CD14-positive monocyte (primary cell): ENCODE measurements at regions not wholly inside any gene's neighbourhood (a gene's known extent, or its start where the extent isn't known, plus 50 kb on each side); places are given as distances from the start of the nearest gene placed in this dataset.
"Not testable (repeated sequence)": the region's sequence is repeated elsewhere in the genome, so short reads cannot be mapped to it uniquely, and the experiment has no call there.

Experiments
- DNase-seq, 3 donors: peaks; one replicate each; pipeline ENCODE4 v3.0.0-alpha.2; 2011 to 2022
- H2AFZ ChIP-seq: 2 replicates; pipeline ENCODE4 v1.6.0; 2012; ENCODE audit warnings: mild to moderate bottlenecking, low read depth, low read length, inconsistent platforms; ENCODE audit not compliant: insufficient read depth, poor library complexity, severe bottlenecking
- H3K27ac ChIP-seq, 2 donors: 1 replicate in 1 of 2; 2 replicates in 1 of 2; pipeline ENCODE4 v1.5.1; 2012 to 2013; ENCODE audit warnings: low read length in 2 of 2, control low read depth in 1 of 2, inconsistent platforms in 1 of 2, low read depth in 1 of 2, mild to moderate bottlenecking in 1 of 2
- H3K27me3 ChIP-seq, 2 donors: one replicate each; pipeline versions ENCODE4 v1.6.0 to v1.6.1; 2011 to 2013; ENCODE audit warnings: low read length in 2 of 2; ENCODE audit not compliant: control insufficient read depth in 2 of 2, insufficient read depth in 2 of 2
- H3K36me3 ChIP-seq, 2 donors: replicated peaks in 1 of 2; 1 replicate in 1 of 2; 2 replicates in 1 of 2; pipeline versions ENCODE4 v1.5.1 to v1.6.1; 2012 to 2013; ENCODE audit warnings: low read length in 2 of 2, control low read depth in 1 of 2, inconsistent platforms in 1 of 2, mild to moderate bottlenecking in 1 of 2; ENCODE audit not compliant: insufficient read depth in 2 of 2, control insufficient read depth in 1 of 2
- H3K4me1 ChIP-seq, 2 donors: 1 replicate in 1 of 2; 2 replicates in 1 of 2; pipeline versions ENCODE4 v1.5.1 to v1.6.1; 2012 to 2013; ENCODE audit warnings: low read length in 2 of 2, control low read depth in 1 of 2, inconsistent platforms in 1 of 2, mild to moderate bottlenecking in 1 of 2, moderate library complexity in 1 of 2; ENCODE audit not compliant: insufficient read depth in 2 of 2, control insufficient read depth in 1 of 2
- H3K4me2 ChIP-seq: replicated peaks from 2 replicates; pipeline ENCODE3; 2012; ENCODE audit warnings: low read length, moderate library complexity, mild to moderate bottlenecking; ENCODE audit not compliant: poor library complexity, severe bottlenecking; ENCODE audit errors: extremely low read depth
- H3K4me3 ChIP-seq, 3 experiments: fragments of 200-600 bp in 1 of 3; sonication (generic) in 1 of 3; replicated peaks in 1 of 3; 1 replicate in 2 of 3; 2 replicates in 1 of 3; pipeline ENCODE4 v1.5.1; 2011 to 2013; ENCODE audit warnings: low read length in 3 of 3, mild to moderate bottlenecking in 3 of 3, control low read depth in 2 of 3, low read depth in 2 of 3, inconsistent platforms in 1 of 3, moderate library complexity in 1 of 3
- H3K79me2 ChIP-seq: 2 replicates; pipeline ENCODE4 v1.6.0; 2012; ENCODE audit warnings: mild to moderate bottlenecking, control low read depth, inconsistent platforms, low read length, moderate library complexity; ENCODE audit not compliant: insufficient read depth
- H3K9ac ChIP-seq: 2 replicates; pipeline ENCODE4 v1.6.0; 2017; ENCODE audit warnings: low read length, mild to moderate bottlenecking; ENCODE audit not compliant: insufficient read depth, poor library complexity, severe bottlenecking
- H3K9me3 ChIP-seq, 2 donors: replicated peaks in 1 of 2; 1 replicate in 1 of 2; 2 replicates in 1 of 2; pipeline versions ENCODE4 v1.5.1 to v1.6.1; 2012 to 2013; ENCODE audit warnings: low read length in 2 of 2, control low read depth in 1 of 2; ENCODE audit not compliant: control insufficient read depth in 1 of 2, insufficient read depth in 1 of 2
- H4K20me1 ChIP-seq: 2 replicates; pipeline ENCODE4 v1.6.0; 2012; ENCODE audit warnings: mild to moderate bottlenecking, low read length, control low read depth, moderate library complexity; ENCODE audit not compliant: insufficient read depth
- H3K27ac Mint-ChIP-seq, 7 donors: one replicate each; pipeline ENCODE4 v1.8.0; 2020; ENCODE audit warnings: mild to moderate bottlenecking in 7 of 7, mixed read lengths in 7 of 7, moderate library complexity in 6 of 7, inconsistent platforms in 2 of 7
- H3K27me3 Mint-ChIP-seq, 3 donors: one replicate each; pipeline ENCODE4 v1.8.0; 2021 to 2022; ENCODE audit warnings: low read depth in 3 of 3, mild to moderate bottlenecking in 3 of 3, mixed read lengths in 3 of 3, moderate library complexity in 3 of 3, inconsistent platforms in 1 of 3
- H3K36me3 Mint-ChIP-seq, 2 donors: one replicate each; pipeline ENCODE4 v1.8.0; 2020; ENCODE audit warnings: mixed read lengths in 2 of 2, inconsistent platforms in 1 of 2, mild to moderate bottlenecking in 1 of 2
- H3K4me1 Mint-ChIP-seq: one replicate; pipeline ENCODE4 v1.8.0; 2020; ENCODE audit warnings: mild to moderate bottlenecking, mixed read lengths
- H3K4me3 Mint-ChIP-seq, 2 donors: one replicate each; pipeline ENCODE4 v1.8.0; 2020; ENCODE audit warnings: mild to moderate bottlenecking in 2 of 2, mixed read lengths in 2 of 2, moderate library complexity in 1 of 2
- H3K9me3 Mint-ChIP-seq, 7 donors: one replicate each; pipeline ENCODE4 v1.8.0; 2020 to 2022; ENCODE audit warnings: mixed read lengths in 7 of 7, mild to moderate bottlenecking in 6 of 7, moderate library complexity in 6 of 7, inconsistent platforms in 2 of 7
- CTCF ChIP-seq: fragments of 200-600 bp; IDR thresholded peaks from one replicate; pipeline ENCODE4 v1.8.0; 2022; ENCODE audit warnings: antibody characterized with exemption, mild to moderate bottlenecking
- WGBS: methylation state at CpG from one replicate; pipeline ENCODE4 v1.1.5; 2013; ENCODE audit warnings: missing lambda C conversion rate; ENCODE audit not compliant: insufficient coverage; 5-methylcytosine and 5-hydroxymethylcytosine counted together
- intact Hi-C, 2 donors: fragments of 100-400 bp; cut with micrococcal nuclease; formaldehyde crosslinking; loops; one replicate each; pipeline versions ENCODE4 v1.15.0 to v1.15.1; 2023

DNA sequence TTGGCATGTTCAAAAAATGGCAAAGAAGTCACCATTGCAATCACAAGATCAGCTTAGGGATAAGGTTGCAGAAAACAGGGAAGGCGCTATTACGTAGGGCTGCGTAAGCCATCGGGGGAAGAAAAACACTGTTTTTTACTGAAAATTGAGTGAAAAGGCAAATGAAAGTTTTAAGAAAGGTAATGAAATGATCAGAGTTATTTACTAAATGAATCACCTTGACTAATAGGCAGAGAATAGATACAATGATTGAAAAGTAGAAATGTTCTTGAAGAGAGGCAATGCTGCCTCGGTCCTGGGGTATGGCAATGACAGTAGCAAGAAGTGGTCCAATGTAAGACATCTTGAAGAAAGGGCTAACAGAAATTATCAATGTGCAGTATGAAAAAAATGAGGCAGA lies 1227.8 kb upstream of the ZEB2 start:
- Mint-ChIP-seq H3K9me3 (peaks cover 0 to 2% (median 0%) of the 10 kb centered on the region in 7 donors), H3K27ac (no peak overlapping the region)

DNA sequence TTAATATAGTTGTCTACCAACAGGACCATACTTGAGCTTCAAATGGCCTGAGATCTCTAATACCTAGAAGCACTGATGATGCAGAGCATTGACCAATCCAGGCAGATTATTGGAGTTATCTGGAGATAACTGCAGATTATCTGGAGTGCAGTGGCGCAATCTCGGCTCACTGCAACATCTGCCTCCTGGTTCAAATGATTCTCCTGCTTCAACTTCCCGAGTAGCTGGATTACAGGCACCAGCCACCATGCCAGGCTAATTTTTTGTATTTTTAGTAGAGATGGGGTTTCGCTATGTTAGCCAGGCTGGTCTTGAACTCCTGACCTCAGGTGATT lies 1225.4 kb upstream of the ZEB2 start:
- Mint-ChIP-seq H3K27ac (peak overlapping the region in 1 of 7 donors; percentile 4), H3K4me1 (peaks cover 47% of the 10 kb centered on the region)
- H3K36me3 ChIP-seq, H3K4me3 ChIP-seq, intact Hi-C loops, H3K4me3 Mint-ChIP-seq, H3K27me3 ChIP-seq, H3K79me2 ChIP-seq, H3K4me2 ChIP-seq, H4K20me1 ChIP-seq, H2AFZ ChIP-seq, H3K9ac ChIP-seq, H3K36me3 Mint-ChIP-seq, H3K9me3 Mint-ChIP-seq, H3K27ac ChIP-seq, H3K9me3 ChIP-seq, H3K27me3 Mint-ChIP-seq, DNase-seq: not testable (repeated sequence)
- WGBS: 73% methylated on average over 3 of the region's 4 CpGs
- peaks cover 37 to 52% of the 10 kb centered on the region in 2 donors for H3K4me1 ChIP-seq

More for the DNA sequence above, 1227.8 kb upstream of the ZEB2 start:
- Histone ChIP-seq H3K27me3 (no peaks in the 10 kb centered on the region), H3K4me3 (no peak overlapping the region), H3K36me3 (no peaks in the 10 kb centered on the region), H3K9me3 (no peaks in the 10 kb centered on the region), H3K4me1 (peaks cover 49 to 58% of the 10 kb centered on the region in 2 donors), H3K4me2 (no peak overlapping the region), H2AFZ (no peak overlapping the region), H3K79me2 (no peaks in the 10 kb centered on the region), H3K27ac (no peak overlapping the region), H4K20me1 (no peaks in the 10 kb centered on the region), H3K9ac (no peak overlapping the region)
- Mint-ChIP-seq H3K4me1 (peaks cover 55% of the 10 kb centered on the region), H3K36me3 (peaks cover 2% of the 10 kb centered on the region in 2 donors), H3K27me3 (peaks cover 0 to 1% (median 0%) of the 10 kb centered on the region in 3 donors), H3K4me3 (no peak overlapping the region)
- WGBS: 98% methylated on average over 5 of the region's 5 CpGs
- DNase-seq: no peak
- no peak for TF ChIP-seq CTCF
- intact Hi-C loops: no loop called here
